BE2C (cell line): ENCODE measurements at regions not wholly inside any gene's neighbourhood (a gene's known extent, or its start where the extent isn't known, plus 50 kb on each side); places are given as distances from the start of the nearest gene placed in this dataset.
"Not testable (repeated sequence)": the region's sequence is repeated elsewhere in the genome, so short reads cannot be mapped to it uniquely, and the experiment has no call there.

Experiments used
- DNase-seq: peaks from one replicate; pipeline ENCODE4 v3.0.0-alpha.2; 2020
- H3K27me3 ChIP-seq: fragments of 250-450 bp; sonication (Bioruptor Pico); 2 replicates; pipeline ENCODE4 v1.5.1; 2020; ENCODE audit warnings: mild to moderate bottlenecking
- H3K36me3 ChIP-seq: fragments of 250-450 bp; sonication (Bioruptor Pico); 2 replicates; pipeline ENCODE4 v1.5.1; 2020; ENCODE audit warnings: mild to moderate bottlenecking
- H3K4me1 ChIP-seq: fragments of 250-450 bp; sonication (Bioruptor Pico); 2 replicates; pipeline ENCODE4 v1.5.1; 2020
- H3K4me3 ChIP-seq: 2 replicates; pipeline ENCODE4 v1.5.1; 2011; ENCODE audit warnings: low read depth, low read length
- H3K9me3 ChIP-seq: fragments of 250-450 bp; sonication (Bioruptor Pico); 2 replicates; pipeline ENCODE4 v1.5.1; 2020
- CTCF ChIP-seq: IDR thresholded peaks from 2 replicates; pipeline ENCODE4 v1.5.1; 2012; ENCODE audit warnings: mild to moderate bottlenecking, low read depth, low read length

- H3K36me3 ChIP-seq: no peaks in the 10 kb centered on the region
- H3K9me3 ChIP-seq: no peaks in the 10 kb centered on the region
- H3K4me1 ChIP-seq: no peaks in the 10 kb centered on the region
- H3K4me3 ChIP-seq: no peak overlapping the region
- H3K27me3 ChIP-seq: no peaks in the 10 kb centered on the region
- TF ChIP-seq CTCF: no peak
- no peak for DNase-seq
These were observed 311.5 kb downstream of the RAD51AP2 start for GRCh38 chr2:17206771-17207170.

GRCh38 chr2:17204214-17204613 lies 314.0 kb downstream of the RAD51AP2 start:
- not testable (repeated sequence) for H3K4me3 ChIP-seq, DNase-seq, H3K36me3 ChIP-seq, H3K4me1 ChIP-seq, H3K9me3 ChIP-seq, H3K27me3 ChIP-seq

- H3K4me1 ChIP-seq, H3K36me3 ChIP-seq, DNase-seq, H3K27me3 ChIP-seq, H3K9me3 ChIP-seq, H3K4me3 ChIP-seq: not testable (repeated sequence)
These were observed 315.6 kb downstream of the RAD51AP2 start for GRCh38 chr2:17202628-17203027.

- DNase-seq: no peak
- no peak for TF ChIP-seq CTCF
- H3K9me3 ChIP-seq: no peaks in the 10 kb centered on the region
These were observed 318.5 kb downstream of the RAD51AP2 start for GRCh38 chr2:17199741-17200140.

GRCh38 chr2:17196380-17196779 lies 321.9 kb downstream of the RAD51AP2 start:
- H3K27me3 ChIP-seq: no peaks in the 10 kb centered on the region
- no peak for DNase-seq
- H3K4me3 ChIP-seq: no peak overlapping the region
- H3K4me1 ChIP-seq: no peaks in the 10 kb centered on the region
- no peak for TF ChIP-seq CTCF
- no peaks in the 10 kb centered on the region for H3K9me3 ChIP-seq
- H3K36me3 ChIP-seq: no peaks in the 10 kb centered on the region

More at GRCh38 chr2:17199741-17200140, 318.5 kb downstream of the RAD51AP2 start:
- H3K36me3 ChIP-seq: no peaks in the 10 kb centered on the region
- no peaks in the 10 kb centered on the region for H3K4me1 ChIP-seq
- no peak overlapping the region for H3K4me3 ChIP-seq
- H3K27me3 ChIP-seq: no peaks in the 10 kb centered on the region

DNA sequence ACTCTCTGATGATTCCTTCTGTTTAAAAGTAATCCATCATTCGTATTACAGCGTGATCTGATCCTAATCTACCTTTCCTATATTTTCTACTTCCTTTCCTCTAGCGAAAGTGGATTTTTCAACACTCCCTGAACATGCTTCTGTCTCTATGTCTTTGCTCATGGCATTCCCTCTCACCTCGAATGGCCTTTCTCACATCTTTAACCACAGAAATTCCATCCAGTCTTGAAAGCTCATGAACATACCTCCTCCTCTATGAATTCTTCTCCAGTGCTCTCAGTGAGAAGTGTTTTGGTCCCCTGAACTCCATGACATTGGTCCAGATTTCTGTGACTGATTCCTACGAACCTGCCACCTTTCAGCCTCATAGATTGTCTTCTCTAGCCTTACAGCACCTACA lies 323.2 kb downstream of the RAD51AP2 start:
- H3K4me1 ChIP-seq: no peaks in the 10 kb centered on the region

DNA sequence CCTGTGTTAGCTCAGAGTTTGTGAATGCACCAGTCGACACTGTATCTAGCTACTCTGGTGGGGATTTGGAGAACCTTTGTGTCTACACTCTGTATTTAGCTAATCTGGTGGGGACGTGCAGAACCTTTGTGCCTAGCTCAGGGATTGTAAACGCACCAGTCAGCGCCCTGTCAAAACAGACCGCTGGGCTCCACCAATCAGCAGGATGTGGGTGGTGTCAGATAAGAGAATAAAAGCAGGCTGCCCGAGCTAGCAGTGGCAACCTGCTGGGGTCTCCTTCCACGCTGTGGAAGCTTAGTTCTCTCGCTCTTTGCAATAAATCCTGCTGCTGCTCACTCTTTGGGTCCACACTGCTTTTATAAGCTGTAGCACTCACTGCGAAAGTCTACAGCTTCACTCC lies 324.2 kb downstream of the RAD51AP2 start:
- no peak for TF ChIP-seq CTCF
- Histone ChIP-seq H3K27me3 (no peaks in the 10 kb centered on the region), H3K4me1 (no peaks in the 10 kb centered on the region), H3K9me3 (no peaks in the 10 kb centered on the region), H3K36me3 (no peaks in the 10 kb centered on the region), H3K4me3 (no peak overlapping the region)
- no peak for DNase-seq

More for the DNA sequence above, 323.2 kb downstream of the RAD51AP2 start:
- TF ChIP-seq CTCF: no peak
- Histone ChIP-seq H3K27me3 (no peaks in the 10 kb centered on the region), H3K36me3 (no peaks in the 10 kb centered on the region), H3K9me3 (no peaks in the 10 kb centered on the region), H3K4me3 (no peak overlapping the region)
- DNase-seq: no peak

DNA sequence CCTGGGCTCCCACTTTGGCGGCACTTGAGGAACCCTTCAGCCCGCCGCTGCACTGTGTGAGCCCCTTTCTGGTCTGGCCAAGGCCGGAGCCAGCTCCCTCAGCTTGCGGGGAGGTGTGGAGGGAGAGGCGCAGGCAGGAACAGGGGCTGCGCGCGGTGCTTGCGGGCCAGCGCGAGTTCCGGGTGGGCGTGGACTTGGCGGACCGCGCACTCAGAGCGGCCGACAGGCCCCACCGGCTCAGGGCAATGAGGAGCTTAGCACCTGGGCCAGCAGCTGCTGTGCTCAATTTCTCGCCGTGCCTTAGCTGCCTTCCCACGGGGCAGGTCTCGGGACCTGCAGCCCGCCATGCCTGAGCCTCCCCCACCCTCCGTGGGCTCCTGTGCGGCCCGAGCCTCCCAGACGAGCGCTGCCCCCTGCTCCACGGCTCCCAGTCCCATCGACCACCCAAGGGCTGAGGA lies 324.8 kb downstream of the RAD51AP2 start:
- H3K36me3 ChIP-seq, H3K9me3 ChIP-seq, H3K4me1 ChIP-seq, H3K4me3 ChIP-seq, H3K27me3 ChIP-seq, DNase-seq: not testable (repeated sequence)
